ENCODE measurements at regions not wholly inside any gene's neighbourhood (a gene's known extent, or its start where the extent isn't known, plus 50 kb on each side); places are given as distances from the start of the nearest gene placed in this dataset.

GRCh38 chr4:81723019-81723884 is 251.5 kb upstream of the RASGEF1B start:
- TF ChIP-seq, protein P1, sequence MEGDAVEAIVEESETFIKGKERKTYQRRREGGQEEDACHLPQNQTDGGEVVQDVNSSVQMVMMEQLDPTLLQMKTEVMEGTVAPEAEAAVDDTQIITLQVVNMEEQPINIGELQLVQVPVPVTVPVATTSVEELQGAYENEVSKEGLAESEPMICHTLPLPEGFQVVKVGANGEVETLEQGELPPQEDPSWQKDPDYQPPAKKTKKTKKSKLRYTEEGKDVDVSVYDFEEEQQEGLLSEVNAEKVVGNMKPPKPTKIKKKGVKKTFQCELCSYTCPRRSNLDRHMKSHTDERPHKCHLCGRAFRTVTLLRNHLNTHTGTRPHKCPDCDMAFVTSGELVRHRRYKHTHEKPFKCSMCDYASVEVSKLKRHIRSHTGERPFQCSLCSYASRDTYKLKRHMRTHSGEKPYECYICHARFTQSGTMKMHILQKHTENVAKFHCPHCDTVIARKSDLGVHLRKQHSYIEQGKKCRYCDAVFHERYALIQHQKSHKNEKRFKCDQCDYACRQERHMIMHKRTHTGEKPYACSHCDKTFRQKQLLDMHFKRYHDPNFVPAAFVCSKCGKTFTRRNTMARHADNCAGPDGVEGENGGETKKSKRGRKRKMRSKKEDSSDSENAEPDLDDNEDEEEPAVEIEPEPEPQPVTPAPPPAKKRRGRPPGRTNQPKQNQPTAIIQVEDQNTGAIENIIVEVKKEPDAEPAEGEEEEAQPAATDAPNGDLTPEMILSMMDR (IDR thresholded peaks at IDR 0.05): no peak

GRCh38 chr4:81722290-81722851 is 250.7 kb upstream of the RASGEF1B start:
- TF ChIP-seq, protein P1 (IDR thresholded peaks at IDR 0.05): no peak

DNA sequence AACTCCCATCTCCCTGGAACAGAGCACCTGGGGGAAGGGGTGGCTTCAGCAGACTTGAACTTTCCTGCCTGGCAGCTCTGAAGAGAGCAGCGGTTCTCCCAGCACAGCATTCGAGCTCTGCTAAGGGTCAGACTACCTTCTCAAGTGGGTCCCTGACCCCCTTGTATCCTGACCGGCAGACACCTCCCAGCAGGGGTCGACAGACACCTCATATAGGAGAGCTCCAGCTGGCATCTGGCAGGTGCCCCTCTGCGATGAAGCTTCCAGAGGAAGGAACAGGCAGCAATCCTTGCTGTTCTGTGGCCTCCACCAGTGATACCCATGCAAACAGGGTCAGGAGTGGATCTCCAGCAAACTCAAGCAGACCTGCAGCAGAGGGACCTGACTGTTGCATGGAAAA is 244.1 kb upstream of the RASGEF1B start:
- TF ChIP-seq, protein P1 (IDR thresholded peaks at IDR 0.05): no peak

GRCh38 chr4:81714291-81714690 is 242.6 kb upstream of the RASGEF1B start:
- TF ChIP-seq, protein P1 (IDR thresholded peaks at IDR 0.05): no peak

GRCh38 chr4:81712714-81713113 is 241.0 kb upstream of the RASGEF1B start:
- TF ChIP-seq, protein P1 (IDR thresholded peaks at IDR 0.05): no peak

- TF ChIP-seq, protein P1 (IDR thresholded peaks at IDR 0.05): no peak
These were observed 232.8 kb upstream of the RASGEF1B start for GRCh38 chr4:81704461-81704860.

DNA sequence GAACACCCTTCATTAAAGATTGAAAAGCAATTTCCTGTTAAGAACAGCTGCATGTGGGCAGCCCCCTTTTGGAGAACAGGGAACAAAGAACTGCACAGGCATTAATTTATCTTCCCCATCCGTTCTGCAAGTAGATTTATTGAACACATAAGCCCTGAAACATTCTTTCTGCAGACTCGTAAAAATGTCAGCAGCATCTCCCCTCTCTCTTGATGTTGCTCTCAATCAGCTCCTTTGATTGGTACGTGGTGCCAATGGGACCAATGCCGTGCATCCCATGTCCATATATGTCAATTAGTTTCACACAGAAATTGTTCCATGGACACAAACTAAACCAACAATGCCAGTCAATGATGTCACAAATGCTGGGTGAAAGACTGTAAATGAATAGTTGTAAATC is 228.5 kb upstream of the RASGEF1B start:
- TF ChIP-seq, protein P1 (IDR thresholded peaks at IDR 0.05): no peak
